Activated CD8-positive, alpha-beta T cell treated with anti-CD3 and anti-CD28 coated beads for 36 hours (primary cell): ENCODE measurements at regions not wholly inside any gene's neighbourhood (a gene's known extent, or its start where the extent isn't known, plus 50 kb on each side); places are given as distances from the start of the nearest gene placed in this dataset.

Source experiments
- ATAC-seq: fragments of 200-7000 bp; cut with Tn5 transposase; one replicate; pipeline ENCODE4 v1.10.0; 2021; ENCODE audit warnings: mild to moderate bottlenecking, moderate library complexity
- CTCF ChIA-PET: fragments of 350-600 bp; sonication (Branson Sonifier 250); formaldehyde crosslinking; loops from one replicate; lab custom pipeline; 2021; ENCODE audit warnings: antibody characterized with exemption; lab: Charles Lee
- POLR2A ChIA-PET: fragments of 350-600 bp; sonication (Branson Sonifier 250); formaldehyde crosslinking; loops from one replicate; lab custom pipeline; 2021; ENCODE audit warnings: antibody characterized with exemption; lab: Charles Lee
- DNase-seq: peaks from one replicate; pipeline ENCODE4 v3.0.0-alpha.2; 2020
- H3K27ac Mint-ChIP-seq: one replicate; pipeline ENCODE4 v1.8.0; 2021; ENCODE audit warnings: mild to moderate bottlenecking, mixed read lengths
- H3K27me3 Mint-ChIP-seq: one replicate; pipeline ENCODE4 v1.8.0; 2021; ENCODE audit warnings: mixed read lengths
- H3K36me3 Mint-ChIP-seq: one replicate; pipeline ENCODE4 v1.8.0; 2021; ENCODE audit warnings: low read depth, mixed read lengths
- H3K4me1 Mint-ChIP-seq: one replicate; pipeline ENCODE4 v1.8.0; 2021; ENCODE audit warnings: low read depth, mixed read lengths
- H3K4me3 Mint-ChIP-seq: one replicate; pipeline ENCODE4 v1.8.0; 2021; ENCODE audit warnings: mild to moderate bottlenecking, moderate library complexity, mixed read lengths
- H3K9me3 Mint-ChIP-seq: one replicate; pipeline ENCODE4 v1.8.0; 2021; ENCODE audit warnings: mixed read lengths
- CTCF ChIP-seq: fragments of 200-600 bp; IDR thresholded peaks from one replicate; pipeline ENCODE4 v1.8.0; 2022; ENCODE audit warnings: antibody characterized with exemption, mild to moderate bottlenecking
- intact Hi-C: fragments of 100-400 bp; cut with micrococcal nuclease; formaldehyde crosslinking; loops from one replicate; pipeline ENCODE4 v1.10.0; 2022

GRCh38 chr5:126065061-126065460, 358.1 kb upstream of the GRAMD2B start:
- intact Hi-C loops: no loop called here
- no peaks in the 10 kb centered on the region for H3K4me1 Mint-ChIP-seq
- H3K36me3 Mint-ChIP-seq: no peaks in the 10 kb centered on the region
- DNase-seq (no peak), ATAC-seq (no peak)
- H3K27me3 Mint-ChIP-seq: no peaks in the 10 kb centered on the region
- no peak overlapping the region for H3K27ac Mint-ChIP-seq
- CTCF ChIA-PET: no interaction called here
- no peak for TF ChIP-seq CTCF
- POLR2A ChIA-PET: no interaction called here
- no peak overlapping the region for H3K4me3 Mint-ChIP-seq
- H3K9me3 Mint-ChIP-seq: no peaks in the 10 kb centered on the region

- TF ChIP-seq CTCF: no peak
- CTCF ChIA-PET: no interaction called here
Measured at GRCh38 chr5:126066836-126067235, 356.4 kb upstream of the GRAMD2B start.

GRCh38 chr5:126067404-126067803, 355.8 kb upstream of the GRAMD2B start:
- ChIA-PET CTCF (no interaction called here), POLR2A (no interaction called here)
- Mint-ChIP-seq H3K27ac (no peak overlapping the region), H3K27me3 (no peaks in the 10 kb centered on the region), H3K9me3 (peaks cover 2% of the 10 kb centered on the region), H3K4me3 (no peak overlapping the region), H3K36me3 (no peaks in the 10 kb centered on the region), H3K4me1 (no peaks in the 10 kb centered on the region)
- no peak for TF ChIP-seq CTCF
- DNase-seq: no peak
- no peak for ATAC-seq
- intact Hi-C loops: no loop called here

More at GRCh38 chr5:126066836-126067235, 356.4 kb upstream of the GRAMD2B start:
- H3K27me3 Mint-ChIP-seq: no peaks in the 10 kb centered on the region
- ATAC-seq (no peak), DNase-seq (no peak)
- peaks cover 1% of the 10 kb centered on the region for H3K9me3 Mint-ChIP-seq
- no peaks in the 10 kb centered on the region for H3K36me3 Mint-ChIP-seq
- H3K27ac Mint-ChIP-seq: no peak overlapping the region
- intact Hi-C loops: no loop called here
- no peak overlapping the region for H3K4me3 Mint-ChIP-seq
- H3K4me1 Mint-ChIP-seq: no peaks in the 10 kb centered on the region
- POLR2A ChIA-PET: no interaction called here

- H3K4me1 Mint-ChIP-seq: no peaks in the 10 kb centered on the region
- H3K4me3 Mint-ChIP-seq: no peak overlapping the region
- H3K27ac Mint-ChIP-seq: no peak overlapping the region
- intact Hi-C loops: no loop called here
- H3K36me3 Mint-ChIP-seq: no peaks in the 10 kb centered on the region
- ATAC-seq (no peak), DNase-seq (no peak)
- TF ChIP-seq CTCF: no peak
- no peaks in the 10 kb centered on the region for H3K27me3 Mint-ChIP-seq
- CTCF ChIA-PET: no interaction called here
- POLR2A ChIA-PET: no interaction called here
- H3K9me3 Mint-ChIP-seq: peaks cover 7% of the 10 kb centered on the region
Measured at GRCh38 chr5:126069329-126069728, 353.9 kb upstream of the GRAMD2B start.

GRCh38 chr5:126070481-126070880, 352.7 kb upstream of the GRAMD2B start:
- intact Hi-C loops: no loop called here
- Mint-ChIP-seq H3K27ac (no peak overlapping the region), H3K4me1 (no peaks in the 10 kb centered on the region), H3K9me3 (peaks cover 7% of the 10 kb centered on the region), H3K36me3 (no peaks in the 10 kb centered on the region), H3K27me3 (no peaks in the 10 kb centered on the region), H3K4me3 (no peak overlapping the region)
- no peak for TF ChIP-seq CTCF
- ChIA-PET CTCF (no interaction called here), POLR2A (no interaction called here)
- ATAC-seq: no peak
- DNase-seq: no peak
